Tibial artery (tissue), 4 donors: ENCODE measurements at regions not wholly inside any gene's neighbourhood (a gene's known extent, or its start where the extent isn't known, plus 50 kb on each side); places are given as distances from the start of the nearest gene placed in this dataset.

Experiments used
- DNase-seq, 2 donors: peaks; one replicate each; pipeline ENCODE4 v3.0.0-alpha.2; 2019
- H3K27ac ChIP-seq, 2 donors: fragments of 200-600 bp; sonication (generic) in 1 of 2; 1 replicate in 1 of 2; 2 replicates in 1 of 2; pipeline ENCODE4 v1.5.1; 2018 to 2019; ENCODE audit warnings: mild to moderate bottlenecking in 1 of 2
- H3K27me3 ChIP-seq, 2 donors: fragments of 200-600 bp; sonication (generic) in 1 of 2; one replicate each; pipeline versions ENCODE4 v1.5.1 to v1.6.0; 2016 to 2019
- H3K36me3 ChIP-seq, 3 donors: fragments of 200-600 bp; sonication (generic) in 2 of 3; one replicate each; pipeline ENCODE4 v1.5.1; 2016 to 2019; ENCODE audit warnings: mild to moderate bottlenecking in 2 of 3
- H3K4me1 ChIP-seq, 4 donors: fragments of 200-600 bp; sonication (generic) in 2 of 4; 1 replicate in 3 of 4; 2 replicates in 1 of 4; pipeline ENCODE4 v1.5.1; 2016 to 2019
- H3K4me3 ChIP-seq, 2 donors: fragments of 200-600 bp; sonication (generic) in 1 of 2; 1 replicate in 1 of 2; 2 replicates in 1 of 2; pipeline ENCODE4 v1.5.1; 2018 to 2019; ENCODE audit warnings: mild to moderate bottlenecking in 2 of 2
- H3K9me3 ChIP-seq, 3 donors: fragments of 200-600 bp; sonication (generic) in 1 of 3; one replicate each; pipeline ENCODE4 v1.5.1; 2016 to 2019
- intact Hi-C: fragments of 100-400 bp; cut with DNase I; formaldehyde crosslinking; loops from one replicate; pipeline ENCODE4 v1.15.0; 2023; ENCODE audit warnings: low total_unique reads
- TF ChIP-seq, protein P1 (sequence below), 2 experiments: fragments of 200-600 bp in 1 of 2; fragments of 450-650 bp in 1 of 2; IDR thresholded peaks; one replicate each; pipeline ENCODE4 v1.5.1; 2017 to 2019; ENCODE audit warnings: antibody characterized with exemption in 2 of 2, mild to moderate bottlenecking in 1 of 2, moderate library complexity in 1 of 2

DNA sequence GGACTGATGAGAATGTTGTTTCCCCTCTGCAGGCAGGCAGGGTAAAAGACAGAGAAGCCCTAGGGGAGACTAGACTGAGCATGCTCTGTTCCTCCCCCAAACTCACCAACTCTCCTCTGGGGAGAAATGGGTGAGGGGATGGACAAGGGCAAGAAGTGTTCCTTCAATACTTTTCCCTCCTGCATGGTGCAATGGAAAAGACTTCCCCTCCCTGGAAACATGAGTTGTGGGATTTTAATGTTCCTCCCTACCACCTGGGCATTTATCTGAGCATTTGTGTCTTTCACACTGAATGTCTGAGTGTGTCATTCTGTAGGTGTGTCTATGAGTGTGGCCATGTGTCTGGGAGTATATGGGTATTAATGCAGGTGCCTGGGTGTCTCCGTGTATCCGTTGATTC, 275.7 kb downstream of the C1orf94 start:
- Histone ChIP-seq H3K4me3 (no peak overlapping the region), H3K36me3 (no peaks in the 10 kb centered on the region), H3K9me3 (no peaks in the 10 kb centered on the region), H3K27me3 (peaks cover 0 to 2% of the 10 kb centered on the region in 2 donors), H3K4me1 (no peaks in the 10 kb centered on the region), H3K27ac (no peak overlapping the region)
- TF ChIP-seq, protein P1, sequence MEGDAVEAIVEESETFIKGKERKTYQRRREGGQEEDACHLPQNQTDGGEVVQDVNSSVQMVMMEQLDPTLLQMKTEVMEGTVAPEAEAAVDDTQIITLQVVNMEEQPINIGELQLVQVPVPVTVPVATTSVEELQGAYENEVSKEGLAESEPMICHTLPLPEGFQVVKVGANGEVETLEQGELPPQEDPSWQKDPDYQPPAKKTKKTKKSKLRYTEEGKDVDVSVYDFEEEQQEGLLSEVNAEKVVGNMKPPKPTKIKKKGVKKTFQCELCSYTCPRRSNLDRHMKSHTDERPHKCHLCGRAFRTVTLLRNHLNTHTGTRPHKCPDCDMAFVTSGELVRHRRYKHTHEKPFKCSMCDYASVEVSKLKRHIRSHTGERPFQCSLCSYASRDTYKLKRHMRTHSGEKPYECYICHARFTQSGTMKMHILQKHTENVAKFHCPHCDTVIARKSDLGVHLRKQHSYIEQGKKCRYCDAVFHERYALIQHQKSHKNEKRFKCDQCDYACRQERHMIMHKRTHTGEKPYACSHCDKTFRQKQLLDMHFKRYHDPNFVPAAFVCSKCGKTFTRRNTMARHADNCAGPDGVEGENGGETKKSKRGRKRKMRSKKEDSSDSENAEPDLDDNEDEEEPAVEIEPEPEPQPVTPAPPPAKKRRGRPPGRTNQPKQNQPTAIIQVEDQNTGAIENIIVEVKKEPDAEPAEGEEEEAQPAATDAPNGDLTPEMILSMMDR (IDR thresholded peaks at IDR 0.05), result no peak
- no peak for DNase-seq
- intact Hi-C loops, result no loop called here

DNA sequence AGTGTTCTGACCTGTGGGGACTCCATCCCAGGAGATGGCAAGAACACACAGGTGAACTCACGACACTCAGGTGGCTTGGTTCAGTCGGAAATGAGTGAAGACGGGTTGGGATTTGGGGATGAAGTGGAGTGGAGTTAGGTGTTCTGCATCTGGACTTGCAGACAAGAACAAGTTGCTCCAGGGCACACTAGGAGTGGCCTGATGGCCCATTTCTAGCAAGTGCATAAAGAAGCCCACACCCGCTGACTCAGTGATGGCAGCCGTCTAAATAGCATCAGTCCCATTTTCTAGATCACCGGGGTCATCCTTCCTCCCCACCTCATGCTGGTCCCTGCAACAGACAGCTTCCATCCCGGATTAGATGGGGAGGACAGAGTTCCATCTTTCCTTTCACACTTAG, 278.4 kb downstream of the C1orf94 start:
- intact Hi-C loops, result no loop called here
- DNase-seq, result no peak
- H3K4me1 ChIP-seq, result no peaks in the 10 kb centered on the region
- H3K9me3 ChIP-seq, result no peaks in the 10 kb centered on the region
- H3K4me3 ChIP-seq, result no peak overlapping the region
- TF ChIP-seq, protein P1 (IDR thresholded peaks at IDR 0.05), result no peak
- no peaks in the 10 kb centered on the region for H3K36me3 ChIP-seq
- peaks cover 0 to 4% of the 10 kb centered on the region in 2 donors for H3K27me3 ChIP-seq
- no peak overlapping the region for H3K27ac ChIP-seq

DNA sequence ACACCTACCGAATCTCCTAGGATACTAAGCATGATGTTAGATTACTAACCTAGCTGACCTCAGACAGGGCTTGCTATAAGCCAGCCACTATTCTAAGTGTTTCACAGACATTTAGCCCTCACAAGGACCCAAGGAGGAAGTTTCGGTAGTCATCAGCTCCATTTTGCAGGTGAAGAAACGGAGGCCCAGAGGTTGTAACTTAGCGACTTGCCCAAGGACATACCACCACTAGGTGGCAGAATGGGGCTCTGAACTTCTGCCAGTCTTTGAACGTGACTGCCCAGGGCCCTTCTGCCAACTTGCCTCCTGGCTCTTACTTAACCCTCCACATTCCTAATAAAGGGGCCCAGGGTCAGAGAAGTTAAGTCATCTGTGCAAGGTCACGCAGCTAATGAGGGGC, 283.5 kb downstream of the C1orf94 start:
- no peak overlapping the region for H3K27ac ChIP-seq
- no peaks in the 10 kb centered on the region for H3K4me1 ChIP-seq
- H3K36me3 ChIP-seq, result no peaks in the 10 kb centered on the region
- DNase-seq, result no peak
- intact Hi-C loops, result no loop called here
- H3K27me3 ChIP-seq, result peaks cover 0 to 11% of the 10 kb centered on the region in 2 donors
- no peaks in the 10 kb centered on the region for H3K9me3 ChIP-seq
- TF ChIP-seq, protein P1 (IDR thresholded peaks at IDR 0.05), result peak in 1 of 2 experiments; percentile 11
- H3K4me3 ChIP-seq, result no peak overlapping the region

DNA sequence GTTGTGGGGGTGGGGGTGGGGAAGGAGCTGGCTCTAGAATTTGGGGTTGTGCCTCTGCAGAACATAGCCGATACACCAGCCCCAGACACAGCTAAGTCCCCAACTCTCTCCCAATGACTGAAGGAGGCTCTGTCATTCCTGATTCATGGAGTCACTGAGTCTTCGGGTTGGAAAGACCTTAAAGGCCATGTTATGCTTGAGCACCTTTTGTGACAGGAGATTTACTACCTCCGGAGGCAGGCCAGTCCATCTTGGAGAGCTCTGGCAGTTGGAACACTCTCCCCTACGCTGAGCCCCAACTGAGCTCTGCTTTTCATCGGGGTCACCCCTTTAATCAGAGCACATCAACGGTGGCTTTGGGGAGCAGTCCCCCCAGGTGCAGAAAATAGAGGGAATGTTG, 284.4 kb upstream of the GJB5 start:
- Histone ChIP-seq H3K4me1 (no peaks in the 10 kb centered on the region), H3K4me3 (no peak overlapping the region), H3K36me3 (no peaks in the 10 kb centered on the region), H3K27ac (no peak overlapping the region), H3K27me3 (peaks cover 0 to 9% of the 10 kb centered on the region in 2 donors), H3K9me3 (no peaks in the 10 kb centered on the region)
- no peak for DNase-seq
- TF ChIP-seq, protein P1 (IDR thresholded peaks at IDR 0.05), result no peak
- intact Hi-C loops, result no loop called here

DNA sequence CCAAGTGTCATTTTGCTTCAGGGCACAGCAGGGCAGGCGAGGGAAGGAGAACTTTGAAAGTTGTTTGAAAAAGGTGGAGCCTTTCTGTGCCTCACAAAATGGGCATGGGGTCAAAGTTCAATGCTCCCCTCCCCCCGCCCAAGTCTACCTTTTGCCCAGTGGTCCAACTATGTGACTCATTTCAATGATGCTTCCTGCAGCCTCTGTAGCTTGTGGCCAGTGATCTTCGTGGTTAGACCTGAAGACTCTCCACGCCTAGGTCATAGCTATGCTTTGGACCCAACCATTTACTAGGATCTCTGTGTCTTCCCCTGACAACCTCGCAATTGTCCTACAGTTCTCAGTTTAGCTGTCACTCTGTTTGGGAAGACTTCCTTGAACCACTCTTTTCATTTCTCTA, 280.3 kb upstream of the GJB5 start:
- H3K27ac ChIP-seq, result no peak overlapping the region
- intact Hi-C loops, result no loop called here
- TF ChIP-seq, protein P1 (IDR thresholded peaks at IDR 0.05), result no peak
- H3K36me3 ChIP-seq, result no peaks in the 10 kb centered on the region
- no peak overlapping the region for H3K4me3 ChIP-seq
- DNase-seq, result no peak
- no peaks in the 10 kb centered on the region for H3K4me1 ChIP-seq
- H3K27me3 ChIP-seq, result peaks cover 0 to 19% of the 10 kb centered on the region in 2 donors
- H3K9me3 ChIP-seq, result no peaks in the 10 kb centered on the region

DNA sequence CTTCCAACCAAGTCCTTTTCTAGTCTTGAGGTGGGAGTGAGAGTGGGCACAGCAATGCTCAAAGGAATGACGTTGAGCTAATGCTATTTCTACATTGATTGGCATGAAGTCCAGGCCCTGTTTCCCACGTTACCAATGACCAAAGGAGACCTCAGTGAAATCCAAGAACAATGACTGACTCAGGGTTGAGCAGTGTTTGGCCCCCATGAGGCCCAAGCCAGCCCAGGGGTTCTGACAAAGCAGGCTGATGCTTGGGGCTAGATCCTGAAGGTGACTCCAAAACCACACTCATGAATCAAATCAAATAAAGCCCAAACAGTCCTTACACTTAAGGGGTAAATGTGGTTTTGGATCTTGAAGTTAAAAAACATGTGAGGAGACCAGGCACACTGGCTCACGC, 278.5 kb upstream of the GJB5 start:
- TF ChIP-seq, protein P1 (IDR thresholded peaks at IDR 0.05), result no peak
- intact Hi-C loops, result no loop called here
- Histone ChIP-seq H3K27ac (no peak overlapping the region), H3K27me3 (peaks cover 0 to 20% of the 10 kb centered on the region in 2 donors), H3K36me3 (no peaks in the 10 kb centered on the region), H3K4me3 (no peak overlapping the region), H3K4me1 (no peaks in the 10 kb centered on the region), H3K9me3 (peaks cover 0 to 9% (median 0%) of the 10 kb centered on the region in 3 donors)
- DNase-seq, result no peak
